SH-SY5Y (cell line): ENCODE measurements at regions not wholly inside any gene's neighbourhood (a gene's known extent, or its start where the extent isn't known, plus 50 kb on each side); places are given as distances from the start of the nearest gene placed in this dataset.

Experiments used
- GATA2 ChIP-seq: IDR thresholded peaks from 2 replicates; pipeline ENCODE4 v1.6.1; 2011; ENCODE audit warnings: mild to moderate bottlenecking, low read depth, low read length
- GATA3 ChIP-seq: IDR thresholded peaks from 2 replicates; pipeline ENCODE4 v1.6.1; 2011; ENCODE audit warnings: low read depth, mild to moderate bottlenecking, low read length, moderate library complexity

DNA sequence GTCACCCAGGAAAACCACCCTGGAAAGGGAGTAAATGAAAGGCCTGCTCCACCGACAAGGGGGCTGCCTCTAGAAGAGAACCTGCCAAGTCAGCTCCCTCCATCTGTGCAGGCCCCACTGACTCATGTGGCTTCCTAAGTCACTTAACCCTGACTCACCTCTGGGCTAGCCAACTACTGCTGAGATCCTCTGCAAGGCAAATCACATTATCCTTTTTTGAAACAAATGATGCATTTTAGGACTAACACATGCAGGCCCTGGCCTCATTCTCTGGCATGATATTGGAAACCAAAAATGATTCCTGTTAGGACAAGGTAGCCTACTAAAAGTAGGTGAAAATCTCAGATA is 474.6 kb downstream of the EPHA4 start:
- TF ChIP-seq GATA2 (no peak), GATA3 (no peak)
